HepG2 (cell line): ENCODE measurements at regions not wholly inside any gene's neighbourhood (a gene's known extent, or its start where the extent isn't known, plus 50 kb on each side); places are given as distances from the start of the nearest gene placed in this dataset.

Experiments
- ATAC-seq: fragments of 200-7000 bp; cut with Tn5 transposase; 3 replicates; pipeline ENCODE4 v1.9.1; 2020; ENCODE audit warnings: mild to moderate bottlenecking, moderate library complexity
- BruUV-seq: library from RNA; stranded (reverse); fragments of 400-500 nt; replicated peaks from 2 replicates; lab custom pipeline; 2021; lab: Mats Ljungman, UMichigan
- CTCF ChIA-PET: fragments of 300-600 bp; formaldehyde crosslinking; extraction: SDS; loops from one replicate; lab custom pipeline; 2021; ENCODE audit warnings: low total read pairs, inconsistent platforms, low intra/inter-chr PET ratio; lab: Yijun Ruan, JAX
- POLR2A ChIA-PET: fragments of 350-600 bp; sonication (Branson Sonifier 250); formaldehyde crosslinking; loops from one replicate; lab custom pipeline; 2020; ENCODE audit warnings: antibody characterized with exemption, inconsistent platforms; lab: Yijun Ruan, JAX
- DNase-seq: peaks from one replicate; pipeline ENCODE4 v3.0.0-alpha.2; 2015; ENCODE audit warnings: low spot score
- FAIRE-seq: peaks from 3 replicates; lab custom pipeline; 2011; peaks lifted over from hg19 to GRCh38; lab: Jason Lieb, UNC
- H2AFZ ChIP-seq: one replicate; pipeline ENCODE4 v1.6.1; 2011; ENCODE audit warnings: low read length, inconsistent platforms
- H3K27ac ChIP-seq: fragments of 300-600 bp; 3 replicates; pipeline ENCODE4 v1.8.0; 2011; ENCODE audit warnings: mixed run types, mild to moderate bottlenecking, mixed read lengths, low read length, inconsistent platforms; ENCODE audit not compliant: insufficient read depth; ENCODE audit errors: extremely low read length
- H3K27me3 ChIP-seq, 2 experiments: fragments of 200-600 bp in 1 of 2; 2 replicates in 1 of 2; 3 replicates in 1 of 2; pipeline versions ENCODE4 v1.6.0 to v1.8.0; 2011; ENCODE audit warnings: low read length in 2 of 2, mild to moderate bottlenecking in 2 of 2, moderate library complexity in 2 of 2, inconsistent platforms in 1 of 2; ENCODE audit not compliant: insufficient read depth in 2 of 2, control insufficient read depth in 1 of 2
- H3K36me3 ChIP-seq, 2 experiments: fragments of 200-600 bp in 1 of 2; replicated peaks in 1 of 2; 2 replicates in 1 of 2; 3 replicates in 1 of 2; pipeline versions ENCODE4 v1.5.1 to v1.8.0; 2011; ENCODE audit warnings: low read length in 2 of 2, inconsistent platforms in 1 of 2; ENCODE audit not compliant: insufficient read depth in 2 of 2, control insufficient read depth in 1 of 2
- H3K4me1 ChIP-seq: 2 replicates; pipeline ENCODE4 v1.5.1; 2012; ENCODE audit warnings: low read length, inconsistent platforms; ENCODE audit not compliant: insufficient read depth
- H3K4me2 ChIP-seq: 2 replicates; pipeline ENCODE4 v1.6.0; 2011; ENCODE audit warnings: low read depth, low read length, inconsistent platforms
- H3K4me3 ChIP-seq, 3 experiments: fragments of 200-600 bp in 1 of 3; sonication (generic), shearing (Covaris generic) in 1 of 3; replicated peaks in 1 of 3; 2 replicates each; pipeline ENCODE4 v1.5.1; 2011 to 2016; ENCODE audit warnings: low read length in 3 of 3, inconsistent platforms in 2 of 3, low read depth in 2 of 3, mild to moderate bottlenecking in 2 of 3, control low read depth in 1 of 3, mixed read lengths in 1 of 3; ENCODE audit not compliant: insufficient read depth in 1 of 3
- H3K79me2 ChIP-seq: one replicate; pipeline ENCODE4 v1.6.1; 2011; ENCODE audit warnings: low read length, inconsistent platforms; ENCODE audit not compliant: insufficient read depth
- H3K9ac ChIP-seq: 2 replicates; pipeline ENCODE4 v1.6.0; 2011; ENCODE audit warnings: mild to moderate bottlenecking, low read depth, low read length, inconsistent platforms; ENCODE audit not compliant: insufficient read depth
- H3K9me3 ChIP-seq: 2 replicates; pipeline ENCODE4 v1.5.1; 2012; ENCODE audit warnings: mild to moderate bottlenecking, low read length
- H4K20me1 ChIP-seq: 2 replicates; pipeline ENCODE4 v1.6.0; 2011; ENCODE audit warnings: inconsistent platforms, mild to moderate bottlenecking, low read length, moderate library complexity; ENCODE audit not compliant: insufficient read depth
- ATF7 ChIP-seq, 2 experiments: fragments of 450-650 bp in 1 of 2; sonication (generic) in 1 of 2; formaldehyde crosslinking in 1 of 2; IDR thresholded peaks; 2 replicates each; pipeline versions ENCODE4 v1.4.0 to v1.6.1; 2016 to 2020; ENCODE audit warnings: antibody characterized with exemption in 1 of 2, mild to moderate bottlenecking in 1 of 2, missing genetic modification reagents in 1 of 2
- CERS6 ChIP-seq: sonication (generic); formaldehyde crosslinking; IDR thresholded peaks from 2 replicates; pipeline ENCODE4 v1.5.0; 2020; ENCODE audit warnings: missing genetic modification reagents
- CREB1 ChIP-seq, 2 experiments: fragments of 450-650 bp in 1 of 2; IDR thresholded peaks; 2 replicates each; pipeline ENCODE4 v1.6.1; 2016 to 2017; ENCODE audit warnings: control low read depth in 1 of 2, mild to moderate bottlenecking in 1 of 2, missing compliant biosample characterization in 1 of 2, missing genetic modification characterization in 1 of 2
- WGBS: methylation state at CpG from one replicate; pipeline ENCODE4 v1.1.6; 2017; ENCODE audit warnings: low lambda C conversion rate; 5-methylcytosine and 5-hydroxymethylcytosine counted together
- in situ Hi-C: cut with HindIII; loops from 2 replicates; pipeline ENCODE4 v1.10.0; 2017; ENCODE audit warnings: low pct_unique_long_range_greater_than_20kb; ENCODE audit not compliant: extremely low pct_ligation_motif_present
- intact Hi-C: fragments of 100-400 bp; cut with micrococcal nuclease; formaldehyde crosslinking; loops from one replicate; pipeline ENCODE4 v1.10.0; 2022; ENCODE audit not compliant: unreplicated experiment

GRCh38 chr2:150538651-150539201, 51.3 kb upstream of the RND3 start:
- TF ChIP-seq CREB1 (IDR thresholded peaks at IDR 0.05) (peak; percentile 36; the same call in 1 of the 2 replicates), CREB1 (CRISPR knock-in tag; IDR thresholded peaks at IDR 0.05) (no peak), CERS6 (no peak), ATF7 (IDR thresholded peaks at IDR 0.05) (peak; percentile 86), ATF7 (CRISPR knock-in tag; IDR thresholded peaks at IDR 0.05) (no peak)
- no peak for FAIRE-seq
- Histone ChIP-seq H2AFZ (no peak overlapping the region), H3K4me2 (no peak overlapping the region), H3K79me2 (no peaks in the 10 kb centered on the region), H3K27me3 (no peaks in the 10 kb centered on the region), H3K36me3 (no peaks in the 10 kb centered on the region), H3K9me3 (no peaks in the 10 kb centered on the region), H3K9ac (no peak overlapping the region), H3K27ac (no peak overlapping the region), H4K20me1 (no peaks in the 10 kb centered on the region), H3K4me3 (no peak overlapping the region), H3K4me1 (no peaks in the 10 kb centered on the region)
- BruUV-seq = no TSS peak
- POLR2A ChIA-PET = no interaction called here
- WGBS = 40% methylated on average over 7 of the region's 7 CpGs
- in situ Hi-C loops (no loop called here), intact Hi-C loops (no loop called here)
- CTCF ChIA-PET = no interaction called here
- ATAC-seq = no peak
- DNase-seq = no peak
